ENCODE measurements at regions not wholly inside any gene's neighbourhood (a gene's known extent, or its start where the extent isn't known, plus 50 kb on each side); places are given as distances from the start of the nearest gene placed in this dataset.

DNA sequence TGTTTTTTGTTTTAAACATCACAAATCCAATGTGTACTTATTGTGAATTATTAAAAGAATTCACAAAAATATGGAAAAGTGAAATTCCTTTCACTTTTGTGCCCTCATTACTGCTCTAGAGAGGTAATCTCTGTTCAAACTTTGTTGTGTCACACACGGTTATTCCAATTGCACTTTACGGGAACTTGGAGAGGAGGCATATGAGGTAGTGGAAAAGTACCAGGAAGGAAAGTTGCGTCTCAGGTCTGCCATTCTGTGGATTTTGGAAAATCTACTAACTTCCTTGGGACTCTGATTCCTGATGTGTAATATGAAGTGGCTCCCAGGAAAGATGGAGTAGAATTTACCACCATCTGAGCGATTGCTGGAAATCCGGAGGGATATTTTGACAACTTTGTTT, 90.9 kb upstream of the DCN start:
- no peak overlapping the region for H3K4me3 ChIP-seq
- WGBS, 2 donors: 47 to 54% methylated on average over 5 of the region's 5 CpGs
- FAIRE-seq (no peak), ATAC-seq (peak; percentile 47 to 83 (median 70)), DNase-seq (peak in 1 of 6 donors; percentile 37)
- TF ChIP-seq, protein P1, sequence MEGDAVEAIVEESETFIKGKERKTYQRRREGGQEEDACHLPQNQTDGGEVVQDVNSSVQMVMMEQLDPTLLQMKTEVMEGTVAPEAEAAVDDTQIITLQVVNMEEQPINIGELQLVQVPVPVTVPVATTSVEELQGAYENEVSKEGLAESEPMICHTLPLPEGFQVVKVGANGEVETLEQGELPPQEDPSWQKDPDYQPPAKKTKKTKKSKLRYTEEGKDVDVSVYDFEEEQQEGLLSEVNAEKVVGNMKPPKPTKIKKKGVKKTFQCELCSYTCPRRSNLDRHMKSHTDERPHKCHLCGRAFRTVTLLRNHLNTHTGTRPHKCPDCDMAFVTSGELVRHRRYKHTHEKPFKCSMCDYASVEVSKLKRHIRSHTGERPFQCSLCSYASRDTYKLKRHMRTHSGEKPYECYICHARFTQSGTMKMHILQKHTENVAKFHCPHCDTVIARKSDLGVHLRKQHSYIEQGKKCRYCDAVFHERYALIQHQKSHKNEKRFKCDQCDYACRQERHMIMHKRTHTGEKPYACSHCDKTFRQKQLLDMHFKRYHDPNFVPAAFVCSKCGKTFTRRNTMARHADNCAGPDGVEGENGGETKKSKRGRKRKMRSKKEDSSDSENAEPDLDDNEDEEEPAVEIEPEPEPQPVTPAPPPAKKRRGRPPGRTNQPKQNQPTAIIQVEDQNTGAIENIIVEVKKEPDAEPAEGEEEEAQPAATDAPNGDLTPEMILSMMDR (IDR thresholded peaks at IDR 0.05): no peak
- no peaks in the 10 kb centered on the region for H3K9me3 ChIP-seq
- intact Hi-C loops (cut with DNase I): no loop called here
- peaks cover 11 to 29% (median 19%) of the 10 kb centered on the region in 3 donors for H3K4me1 ChIP-seq
- peak overlapping the region in 2 of 4 donors; percentile 55 to 70 for H3K27ac ChIP-seq
- no peaks in the 10 kb centered on the region for H3K27me3 ChIP-seq
- H3K36me3 ChIP-seq: no peaks in the 10 kb centered on the region

- Histone ChIP-seq H3K4me3 (no peak overlapping the region), H3K27me3 (no peaks in the 10 kb centered on the region), H3K4me1 (peaks cover 11 to 29% (median 19%) of the 10 kb centered on the region in 3 donors), H3K9me3 (no peaks in the 10 kb centered on the region), H3K27ac (no peak overlapping the region), H3K36me3 (no peaks in the 10 kb centered on the region)
- intact Hi-C loops (cut with DNase I): no loop called here
- DNase-seq: peak in 3 of 6 donors; percentile 3 to 18 (median 15)
- ATAC-seq: peak in 1 of 4 donors; percentile 57
- TF ChIP-seq, protein P1 (IDR thresholded peaks at IDR 0.05): no peak
- no peak for FAIRE-seq
- WGBS, 2 donors: 91 to 92% methylated on average over 4 of the region's 4 CpGs
Observed at GRCh38 chr12:91272461-91273063, 89.9 kb upstream of the DCN start.

- no peak overlapping the region for H3K27ac ChIP-seq
- FAIRE-seq (no peak), DNase-seq (no peak), ATAC-seq (peak in 3 of 4 donors; percentile 33 to 42 (median 36))
- 71 to 72% methylated on average over 4 of the region's 4 CpGs for WGBS, 2 donors
- intact Hi-C loops (cut with DNase I): no loop called here
- no peaks in the 10 kb centered on the region for H3K27me3 ChIP-seq
- H3K9me3 ChIP-seq: no peaks in the 10 kb centered on the region
- no peak overlapping the region for H3K4me3 ChIP-seq
- no peaks in the 10 kb centered on the region for H3K36me3 ChIP-seq
- TF ChIP-seq, protein P1 (IDR thresholded peaks at IDR 0.05): no peak
- peaks cover 11 to 20% (median 19%) of the 10 kb centered on the region in 3 donors for H3K4me1 ChIP-seq
Observed at GRCh38 chr12:91271185-91271584, 88.6 kb upstream of the DCN start.

DNA sequence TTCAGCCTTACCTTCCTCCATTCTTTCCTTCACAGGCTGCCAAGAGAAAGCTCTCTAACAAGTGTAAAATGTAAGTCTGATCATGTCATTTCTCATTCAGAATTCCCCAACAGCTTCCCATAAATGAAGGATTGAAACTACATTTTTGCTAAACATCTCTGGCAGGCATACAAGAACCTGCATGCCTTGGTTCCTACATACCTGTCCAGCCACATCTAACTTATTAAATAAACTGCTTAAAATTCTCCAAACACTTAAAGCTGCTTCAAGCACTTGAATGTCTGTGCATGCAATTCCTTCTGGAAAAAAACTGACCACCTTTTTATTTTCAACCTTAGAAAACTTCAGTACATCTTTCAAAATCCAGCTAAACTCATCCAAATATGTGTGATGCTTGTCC, 84.4 kb upstream of the DCN start:
- intact Hi-C loops (cut with DNase I): no loop called here
- no peaks in the 10 kb centered on the region for H3K27me3 ChIP-seq
- H3K27ac ChIP-seq: no peak overlapping the region
- H3K36me3 ChIP-seq: no peaks in the 10 kb centered on the region
- H3K9me3 ChIP-seq: no peaks in the 10 kb centered on the region
- no peaks in the 10 kb centered on the region for H3K4me1 ChIP-seq
- no peak overlapping the region for H3K4me3 ChIP-seq
- FAIRE-seq: no peak
- no peak for DNase-seq
- TF ChIP-seq, protein P1 (IDR thresholded peaks at IDR 0.05): no peak
- no peak for ATAC-seq

DNA sequence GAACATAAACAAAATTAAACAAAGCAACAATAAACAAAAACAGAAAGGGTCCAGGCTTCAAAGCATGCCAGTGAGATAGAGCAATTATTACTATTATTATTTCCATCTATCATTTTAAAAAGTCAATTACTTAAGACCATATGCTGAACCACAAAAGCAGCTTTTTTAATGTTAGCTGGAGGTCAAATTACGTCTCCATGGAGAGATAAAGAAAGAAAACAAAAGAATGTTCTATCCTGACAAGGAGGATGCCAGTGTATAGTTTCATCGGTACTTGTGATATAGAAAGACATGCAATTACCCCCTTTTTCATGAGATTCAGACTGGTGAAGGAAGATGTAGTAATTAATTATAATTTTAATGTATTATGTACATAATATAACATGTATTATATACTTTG, 81.6 kb upstream of the DCN start:
- Histone ChIP-seq H3K9me3 (no peaks in the 10 kb centered on the region), H3K4me1 (no peaks in the 10 kb centered on the region), H3K27ac (no peak overlapping the region), H3K4me3 (no peak overlapping the region), H3K36me3 (no peaks in the 10 kb centered on the region), H3K27me3 (no peaks in the 10 kb centered on the region)
- 59 to 65% methylated on average over 2 of the region's 2 CpGs for WGBS, 2 donors
- DNase-seq (no peak), ATAC-seq (no peak), FAIRE-seq (no peak)
- intact Hi-C loops (cut with DNase I): no loop called here
- TF ChIP-seq, protein P1 (IDR thresholded peaks at IDR 0.05): no peak

Measured in pancreas (tissue), 10 donors.